ENCODE measurements at regions not wholly inside any gene's neighbourhood (a gene's known extent, or its start where the extent isn't known, plus 50 kb on each side); places are given as distances from the start of the nearest gene placed in this dataset.

DNA sequence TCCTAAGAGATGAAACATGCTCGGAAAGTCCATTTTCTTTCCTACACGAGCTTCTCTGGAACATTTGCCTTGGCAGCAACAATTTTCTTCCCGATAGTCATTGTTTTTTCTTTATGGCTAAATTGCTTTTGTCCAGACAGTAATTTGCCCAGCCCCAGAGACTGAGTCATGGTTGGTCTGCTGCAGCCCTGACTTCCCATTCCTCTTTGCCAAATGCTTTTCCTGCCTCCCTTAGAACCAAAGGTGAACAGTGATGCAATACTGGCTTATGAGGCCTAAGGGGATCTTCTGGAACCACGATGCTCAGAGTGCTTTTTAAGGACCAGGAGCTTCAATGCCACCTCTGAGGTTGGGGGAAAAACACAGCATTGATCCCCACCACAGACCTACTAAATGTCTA is 1599.6 kb upstream of the TMEM132C start:
- DNase-seq: no peak

DNA sequence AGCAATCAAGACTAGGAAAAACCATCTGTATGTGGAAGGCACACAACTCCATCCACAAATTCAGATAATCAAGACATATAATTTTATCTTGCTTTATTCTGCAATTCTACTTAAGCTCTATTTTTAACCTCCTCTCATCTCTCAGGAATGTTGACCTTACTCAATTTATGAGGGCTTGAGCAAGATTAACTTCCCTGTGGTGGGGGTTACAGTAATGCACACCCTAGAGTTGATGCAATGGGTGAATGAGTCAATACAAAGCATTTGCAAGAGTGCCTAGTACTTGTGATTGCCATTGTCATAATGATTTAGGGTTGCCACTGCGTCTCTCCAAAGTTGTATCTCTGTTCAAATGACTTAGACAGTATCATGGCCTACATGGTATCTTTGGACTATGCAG is 1598.4 kb upstream of the TMEM132C start:
- no peak for DNase-seq

DNA sequence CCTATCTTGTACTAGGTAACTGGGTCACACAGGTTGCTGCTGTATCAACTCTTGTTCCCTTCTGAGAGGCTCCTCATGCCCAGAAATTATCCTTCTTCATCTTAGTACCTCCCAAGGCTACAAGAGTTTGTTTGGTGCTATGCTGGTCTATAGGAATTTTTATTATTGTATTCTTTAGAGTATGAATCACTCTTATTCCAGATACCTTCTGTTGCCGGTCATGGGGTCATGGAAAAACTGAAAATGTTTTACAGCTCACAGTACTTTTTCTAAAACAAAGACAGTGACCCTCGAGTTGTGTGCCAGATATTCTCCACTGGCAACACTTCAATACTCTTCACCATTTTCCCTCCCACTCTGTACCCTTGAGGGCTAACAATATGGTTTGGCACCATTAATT is 1598.0 kb upstream of the TMEM132C start:
- no peak for DNase-seq

DNA sequence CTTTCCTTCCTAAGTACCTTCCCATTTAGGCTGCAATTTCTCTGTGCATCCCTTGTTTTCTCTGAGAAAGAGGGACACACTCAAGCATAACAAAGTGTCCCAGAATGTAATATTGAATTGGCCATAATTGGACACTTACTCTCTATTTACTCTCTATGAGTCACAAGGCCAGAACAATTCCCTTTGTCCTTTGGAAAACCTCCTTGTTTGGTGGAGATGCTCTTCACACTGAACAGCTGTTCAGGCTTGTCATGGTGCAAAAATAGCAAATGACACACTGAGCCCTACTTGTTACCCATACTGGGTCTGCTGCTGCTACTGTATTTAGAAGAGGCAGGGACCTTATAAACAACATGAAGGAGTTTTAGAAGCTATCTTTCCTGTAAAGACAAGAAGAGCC is 1590.5 kb upstream of the TMEM132C start:
- DNase-seq: no peak

DNA sequence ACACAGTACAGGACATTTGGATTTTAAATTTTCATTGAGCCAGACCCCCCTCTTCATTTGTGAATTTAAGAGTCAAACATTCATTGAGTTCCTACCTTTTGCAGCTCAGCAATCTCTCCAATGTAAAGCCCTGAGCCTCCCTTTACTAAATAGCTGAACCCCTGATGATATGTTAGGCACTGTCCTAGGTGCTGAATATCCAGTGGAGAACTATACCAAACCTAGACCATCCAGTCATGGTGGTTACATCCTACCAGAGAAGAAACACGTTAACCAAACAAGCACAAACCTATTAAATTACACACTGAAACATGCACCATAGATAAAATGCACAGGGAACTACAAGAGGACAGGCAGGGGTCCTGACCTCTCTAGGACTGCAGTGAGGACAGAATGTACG is 1585.3 kb upstream of the TMEM132C start:
- DNase-seq: no peak

DNA sequence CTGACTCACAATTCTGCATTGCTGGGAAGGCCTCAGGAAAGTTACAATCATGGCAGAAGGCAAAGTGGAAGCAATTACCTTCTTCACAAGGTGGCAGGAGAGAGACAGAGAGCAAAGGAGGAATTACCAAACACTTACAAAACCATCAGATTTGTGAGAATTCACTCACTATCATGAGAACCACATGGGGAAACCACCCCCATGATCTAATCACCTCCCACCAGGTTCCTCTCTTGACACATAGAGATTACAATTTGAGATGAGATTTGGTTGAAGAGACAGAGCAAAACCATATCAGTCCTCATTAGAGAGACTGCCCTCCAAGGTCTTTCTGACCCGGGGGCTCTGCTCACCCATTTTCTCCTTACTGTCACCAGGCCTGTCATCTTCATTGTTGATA is 1582.3 kb upstream of the TMEM132C start:
- no peak for DNase-seq

DNA sequence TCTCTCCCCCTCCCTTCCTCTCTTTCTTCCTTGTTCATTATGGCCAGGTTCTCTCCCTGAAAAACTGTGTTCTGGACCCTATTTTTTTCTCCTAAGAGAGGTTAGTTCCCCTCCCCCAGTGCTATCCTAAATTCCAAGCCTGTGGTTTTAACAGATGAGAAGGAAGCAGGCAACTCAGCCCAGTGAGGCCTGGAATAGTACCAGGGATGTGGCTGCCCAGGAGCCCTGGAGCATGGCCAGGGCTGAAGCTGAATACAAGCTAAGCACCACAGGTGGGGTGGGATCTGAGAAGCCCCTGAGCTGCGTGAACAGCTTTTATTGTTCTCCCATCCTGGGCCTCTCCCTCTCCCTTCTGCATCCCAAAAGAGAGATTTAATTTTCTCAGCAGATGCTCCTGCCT is 1581.3 kb upstream of the TMEM132C start:
- DNase-seq: no peak

DNA sequence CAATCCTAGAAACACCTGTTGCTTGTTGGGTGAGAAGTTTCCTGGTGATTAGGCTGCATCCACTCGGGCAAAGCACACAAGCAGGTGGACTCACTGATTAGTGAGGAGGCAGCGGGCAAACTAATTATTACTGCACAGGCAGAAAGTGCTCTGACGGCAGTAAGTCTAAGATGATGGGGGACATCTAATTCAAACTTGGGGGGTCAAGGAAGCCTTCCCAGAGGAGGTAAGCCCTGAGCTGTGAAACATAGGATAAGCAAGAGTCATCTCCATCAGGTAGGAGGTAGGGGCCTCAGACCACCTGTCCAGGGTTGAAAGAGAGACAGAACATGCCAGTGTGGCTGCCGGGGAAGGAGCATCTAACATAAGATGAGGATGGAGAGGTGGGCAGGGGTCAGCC is 1578.4 kb upstream of the TMEM132C start:
- no peak for DNase-seq

DNA sequence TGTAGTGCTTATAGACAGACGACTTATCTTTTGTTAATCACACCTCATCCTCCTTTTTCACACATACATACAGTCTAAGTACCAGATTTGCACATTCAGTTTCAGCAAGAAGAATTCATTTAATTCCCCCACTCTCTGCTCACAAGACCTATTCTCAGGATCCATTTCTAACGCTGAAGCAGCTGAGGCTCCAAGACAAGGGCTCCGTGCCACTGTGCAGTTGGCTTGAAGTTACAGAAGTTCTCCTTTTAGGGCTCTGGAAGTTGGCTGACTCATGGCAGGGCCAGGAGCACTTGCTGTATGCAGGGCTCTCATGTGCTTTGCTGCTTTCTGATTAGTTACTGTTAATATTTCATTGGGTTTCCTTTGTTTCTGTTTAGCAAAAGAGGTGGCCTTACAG is 1566.9 kb upstream of the TMEM132C start:
- no peak for DNase-seq

DNA sequence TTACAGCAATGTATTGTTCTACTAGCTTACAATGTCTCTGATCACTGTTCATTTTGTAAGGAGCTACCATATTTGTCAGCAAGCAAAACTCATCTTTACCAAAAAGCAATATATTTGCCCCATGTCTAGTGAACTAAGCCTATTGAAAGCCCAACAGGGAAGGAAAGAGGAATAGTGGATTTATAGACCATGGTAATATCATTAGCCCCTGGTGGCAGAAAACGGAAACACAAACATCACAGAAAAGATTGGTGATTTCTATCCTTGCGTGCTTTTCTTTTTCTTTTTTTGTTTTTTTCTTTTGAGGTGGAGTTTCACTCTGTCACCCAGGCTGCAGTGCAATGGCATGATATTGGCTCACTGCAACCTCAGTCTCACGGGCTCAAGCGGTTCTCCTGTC is 1562.4 kb upstream of the TMEM132C start:
- DNase-seq: no peak

DNA sequence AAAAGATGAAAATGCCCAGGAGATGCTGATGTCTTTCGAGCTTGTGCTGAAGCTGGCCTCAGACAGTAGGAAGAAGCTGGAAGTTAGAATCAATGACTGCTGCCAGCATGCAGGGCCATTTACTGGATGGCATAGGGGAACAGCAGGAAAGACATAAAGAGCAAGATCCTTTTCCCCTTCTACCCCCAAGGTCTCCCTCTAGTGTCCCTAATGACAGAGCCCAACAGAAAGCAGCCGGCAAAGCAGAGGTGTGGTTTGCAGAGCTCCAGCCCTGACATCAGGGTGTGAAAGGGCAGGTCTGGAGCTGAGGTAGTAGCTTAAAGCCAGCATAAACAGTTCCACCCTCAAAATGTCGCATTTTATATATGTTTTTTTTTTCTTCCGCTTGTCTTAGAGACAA is 1560.7 kb upstream of the TMEM132C start:
- no peak for DNase-seq

DNA sequence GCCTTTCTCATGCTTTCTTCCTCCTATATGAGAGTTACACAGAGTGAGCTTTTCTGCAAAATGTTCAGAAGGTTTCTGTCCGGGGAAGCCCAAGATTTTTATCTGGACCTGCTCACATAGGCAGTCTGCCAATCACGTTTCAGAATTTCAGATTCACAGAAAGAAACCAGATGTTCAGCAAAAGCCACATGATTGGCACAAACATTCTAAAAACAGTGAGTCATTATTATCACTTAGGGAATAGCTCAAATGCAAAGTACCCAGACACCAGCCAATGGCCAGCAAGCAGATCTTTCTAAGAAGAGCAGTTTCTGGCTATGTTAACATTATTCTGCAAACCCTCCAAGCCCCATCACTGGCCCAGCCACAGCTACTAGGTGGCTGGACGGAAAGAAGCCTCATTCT is 1558.5 kb upstream of the TMEM132C start:
- DNase-seq: peak; percentile 12 to 18

DNA sequence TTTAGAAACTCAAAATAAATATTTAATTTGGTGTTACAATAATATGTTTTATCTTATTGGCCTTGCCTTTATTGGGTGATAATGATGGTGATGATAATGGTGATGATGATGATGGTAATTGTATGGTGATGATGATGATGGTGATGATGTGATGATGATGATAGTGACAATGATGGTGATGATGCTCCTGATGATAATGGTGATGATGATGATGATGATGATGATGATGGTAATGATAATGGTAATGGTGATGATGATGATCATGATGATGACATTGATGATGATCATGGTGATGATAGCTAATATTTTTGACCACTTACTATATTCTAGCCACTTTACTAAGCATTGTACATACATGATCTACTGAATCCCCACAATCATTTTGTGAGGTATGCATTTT is 1548.6 kb upstream of the TMEM132C start:
- DNase-seq: no peak

DNA sequence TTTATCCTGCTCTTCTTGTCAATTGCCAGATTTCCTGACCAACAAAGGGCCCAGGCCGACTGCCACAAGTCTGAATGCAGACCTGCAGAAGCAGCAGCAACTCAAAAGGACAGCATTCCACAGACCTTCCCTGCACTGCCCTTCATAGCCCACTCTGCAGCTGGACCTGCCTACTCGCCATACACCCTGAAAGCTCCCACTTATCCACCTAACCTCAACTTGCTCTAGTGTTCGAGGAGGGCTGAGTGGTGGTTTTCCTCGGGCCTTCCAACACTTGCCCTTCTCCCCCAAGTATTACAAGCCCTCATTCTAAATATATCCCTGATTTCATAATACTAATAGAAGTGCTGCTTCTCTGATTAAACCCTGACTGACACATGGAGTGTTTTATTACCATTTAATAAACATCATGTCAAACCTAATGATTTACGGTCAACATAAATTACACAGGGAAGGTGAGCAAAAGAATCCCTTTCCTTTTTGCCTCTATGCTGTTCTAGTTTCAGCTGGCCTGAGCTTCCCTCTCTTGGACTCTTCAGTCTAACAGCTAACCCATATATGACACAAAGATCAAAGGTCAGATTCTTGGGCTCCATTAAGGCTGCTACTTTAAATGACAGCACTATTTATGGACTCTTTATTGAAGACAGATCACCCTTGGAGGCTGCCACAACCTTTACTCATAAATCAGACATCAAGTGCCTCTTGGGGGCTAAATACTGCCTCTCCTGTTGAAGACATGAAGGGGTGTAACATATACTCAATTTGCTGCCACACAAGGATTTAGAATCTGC is 1546.9 kb upstream of the TMEM132C start:
- DNase-seq: no peak

DNA sequence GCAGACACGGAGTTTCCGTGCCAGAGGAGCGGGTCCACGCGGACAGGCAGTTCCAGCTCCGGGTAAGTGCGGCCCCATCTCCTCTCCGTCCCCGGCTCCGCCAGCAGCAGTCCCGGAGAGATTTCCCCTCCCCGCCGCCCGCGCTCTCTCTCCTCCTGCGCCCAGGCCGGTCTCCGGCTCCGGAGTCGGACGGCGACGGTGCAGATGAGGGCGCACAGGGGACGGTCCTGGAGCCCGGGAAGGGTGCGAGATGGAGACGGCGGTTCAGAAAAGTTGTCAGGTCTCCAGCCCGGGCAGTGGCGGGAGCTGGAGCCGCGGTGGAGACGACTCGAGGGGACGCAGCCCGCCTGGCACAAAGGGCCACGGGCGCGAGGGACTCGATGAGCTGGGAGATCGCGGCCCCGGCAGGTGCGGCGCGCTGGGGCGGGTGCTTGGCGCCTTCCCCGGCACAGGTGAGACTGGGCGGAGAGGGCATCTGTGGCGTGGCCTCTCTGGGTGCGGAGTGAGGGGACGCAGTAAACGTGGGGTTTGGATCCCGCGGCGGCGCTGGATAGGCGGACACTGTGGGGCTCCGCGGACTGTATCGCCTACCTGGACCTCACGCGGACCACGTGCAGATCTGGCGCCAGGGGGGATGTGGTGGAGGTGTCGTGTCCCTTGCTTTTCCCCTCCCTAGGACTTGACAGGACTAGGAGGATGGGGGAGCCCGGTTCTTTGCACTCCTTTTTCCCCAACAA is 1540.3 kb upstream of the TMEM132C start:
- DNase-seq: peak in 1 of 2 donors; percentile 1

DNA sequence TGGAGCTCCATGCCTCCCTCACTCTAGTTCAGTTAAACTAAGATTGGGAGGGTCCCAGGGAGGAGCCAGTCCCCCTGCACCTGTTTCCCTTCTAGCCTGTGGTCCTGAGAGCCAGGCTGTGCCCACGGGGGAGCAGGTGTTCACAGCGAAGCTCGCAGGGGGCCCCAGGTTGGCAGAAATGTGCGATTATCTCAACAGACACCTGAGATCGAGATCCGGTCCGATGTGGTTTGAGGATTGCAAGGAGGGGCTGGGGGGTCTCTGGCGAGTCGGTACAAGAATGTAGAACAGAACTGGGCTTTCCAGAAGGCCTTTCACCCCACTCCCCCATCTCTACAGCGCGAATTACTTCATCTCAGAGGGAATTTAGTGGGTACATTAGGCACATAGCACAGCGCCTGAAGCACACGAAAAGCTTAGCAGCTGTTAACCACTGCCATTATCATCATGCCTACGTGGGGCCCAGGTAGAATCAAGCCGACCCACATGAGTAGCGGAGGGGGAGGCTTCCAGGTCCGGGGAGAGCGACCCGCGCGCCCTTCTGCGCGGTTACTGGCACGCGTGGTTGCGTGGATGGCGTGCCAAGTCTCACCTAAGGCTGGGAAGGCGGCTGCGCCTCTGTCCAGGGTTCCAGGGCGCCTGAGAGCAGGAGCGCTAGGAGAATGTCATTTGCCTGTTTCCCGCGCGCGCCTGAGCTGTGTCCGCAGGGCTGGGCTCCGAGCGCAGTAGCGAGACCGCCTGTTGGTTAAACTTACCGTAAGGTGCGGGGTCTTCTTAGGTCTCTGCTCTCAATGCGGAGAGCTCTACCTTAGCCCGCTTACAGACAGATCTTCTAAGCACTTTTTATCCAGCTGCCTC is 1539.5 kb upstream of the TMEM132C start:
- no peak for DNase-seq

DNA sequence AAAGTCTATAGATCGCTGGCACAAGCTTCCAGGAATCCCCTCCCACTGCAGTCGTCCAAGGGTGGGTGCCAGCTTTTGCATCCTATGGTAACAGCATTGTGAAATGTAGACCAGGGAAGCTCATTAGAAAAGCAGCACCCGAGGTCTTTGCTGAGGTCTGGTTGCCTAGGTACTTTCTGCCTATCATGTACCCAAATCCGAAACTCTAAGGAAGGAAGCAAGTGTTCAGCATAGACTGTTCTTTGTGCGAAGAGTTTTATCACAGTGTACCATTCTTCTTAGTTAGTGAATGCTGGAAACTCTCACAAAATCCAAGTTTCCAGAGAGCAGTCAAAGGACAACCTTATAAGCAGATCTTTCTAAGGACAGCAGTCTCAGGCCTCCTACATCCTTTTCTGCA is 1532.7 kb upstream of the TMEM132C start:
- DNase-seq: no peak

DNA sequence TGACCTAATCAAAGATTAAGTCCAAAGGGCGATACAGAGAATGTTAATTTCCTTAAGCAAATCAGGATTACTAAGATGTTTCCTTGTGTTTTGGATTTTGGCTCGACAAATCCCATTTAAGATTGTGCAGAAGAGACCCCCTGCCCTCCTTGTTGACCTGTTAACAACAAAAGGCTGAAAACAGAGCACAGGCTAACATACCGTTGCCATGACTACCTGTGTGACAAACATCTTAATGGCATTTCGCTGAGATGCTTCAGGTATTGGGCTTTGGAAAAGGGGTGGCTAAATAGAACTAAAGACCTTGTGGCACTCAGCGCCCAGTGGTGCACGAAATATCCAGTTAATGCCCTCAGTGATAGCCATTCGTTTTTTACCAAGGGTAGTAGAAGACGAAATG is 1532.3 kb upstream of the TMEM132C start:
- DNase-seq: no peak

DNA sequence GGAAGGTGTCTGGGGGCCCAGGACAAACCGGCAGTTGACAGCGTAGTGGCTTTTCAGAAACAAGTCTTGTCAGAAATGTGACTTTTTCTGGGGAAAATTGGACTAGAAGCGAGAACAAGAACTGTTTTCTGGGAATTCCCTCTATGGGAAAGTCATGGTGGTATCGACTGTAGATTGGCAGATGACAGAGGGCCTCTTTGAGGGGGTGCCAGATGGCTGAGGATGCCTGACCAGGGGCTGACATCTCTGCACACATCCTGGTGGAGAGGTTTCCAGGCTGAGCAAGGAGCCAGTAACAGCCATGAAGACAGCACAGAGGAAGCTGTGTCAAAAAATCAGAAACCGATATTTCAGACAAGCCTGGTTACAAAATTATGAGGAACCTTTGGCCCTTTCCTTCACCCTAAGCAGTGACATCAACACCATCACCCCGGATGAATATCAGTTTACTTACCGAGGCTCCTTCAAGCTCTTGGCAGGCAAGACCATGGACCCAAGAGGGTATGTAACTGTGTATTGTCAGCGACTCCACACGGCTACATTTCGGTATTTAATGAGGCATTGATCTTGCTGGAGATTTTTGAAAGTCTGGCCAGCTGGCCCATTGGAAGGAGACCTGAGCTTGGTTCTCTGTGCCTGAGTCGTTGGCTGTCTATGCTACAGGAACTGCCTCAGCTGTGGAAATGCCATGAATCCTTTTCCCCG is 1525.3 kb upstream of the TMEM132C start:
- no peak for DNase-seq

DNA sequence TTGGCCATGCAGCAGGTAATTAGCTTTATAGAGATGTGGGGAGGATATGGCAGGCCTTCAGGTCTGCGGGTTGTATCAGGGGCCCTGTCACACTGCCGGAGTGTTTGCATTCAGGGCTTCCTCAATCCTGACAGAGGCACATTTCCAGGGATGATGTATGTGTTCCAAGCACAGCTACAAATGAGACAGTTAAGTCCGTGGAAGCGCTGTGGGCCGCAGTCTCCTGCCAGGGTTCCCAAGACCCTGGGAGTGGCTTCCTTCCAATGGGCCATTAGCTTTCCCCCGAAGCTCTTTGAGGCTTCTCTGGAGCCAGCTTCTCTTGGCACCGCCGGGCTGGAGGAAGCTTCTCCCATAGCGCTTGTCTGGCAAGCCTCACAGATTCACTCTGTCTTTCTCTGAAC is 1524.7 kb upstream of the TMEM132C start:
- DNase-seq: no peak

DNA sequence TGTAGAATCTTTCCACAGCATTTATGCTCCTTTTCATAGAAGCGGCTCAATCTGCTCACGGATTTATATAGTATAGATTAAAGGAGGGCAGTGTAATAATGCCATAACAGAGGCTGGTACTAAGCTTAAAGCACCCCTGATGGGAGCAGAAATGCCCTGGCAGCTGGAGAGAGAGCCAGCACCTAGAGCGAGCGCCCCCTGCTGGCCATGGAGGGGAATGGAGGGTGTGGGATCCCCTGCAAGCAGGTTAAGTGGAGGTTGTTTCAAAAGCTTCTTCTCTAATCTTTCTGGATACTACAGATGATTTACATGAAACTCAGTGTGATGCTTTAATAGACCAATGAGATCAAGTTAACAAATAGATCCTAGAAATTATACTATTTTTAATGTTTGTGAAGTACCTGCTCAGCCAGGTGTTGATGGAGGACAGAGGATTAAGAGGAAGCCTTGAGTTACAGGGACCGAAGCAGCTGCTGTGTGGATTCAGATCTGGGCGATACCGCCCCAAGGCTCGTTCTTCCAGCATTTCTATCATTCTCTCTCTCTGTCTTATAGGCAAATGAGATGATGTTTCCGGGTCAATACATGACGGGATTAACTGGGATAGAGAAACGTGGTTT is 1519.3 kb upstream of the TMEM132C start:
- peak; percentile 61 to 72 for DNase-seq

DNA sequence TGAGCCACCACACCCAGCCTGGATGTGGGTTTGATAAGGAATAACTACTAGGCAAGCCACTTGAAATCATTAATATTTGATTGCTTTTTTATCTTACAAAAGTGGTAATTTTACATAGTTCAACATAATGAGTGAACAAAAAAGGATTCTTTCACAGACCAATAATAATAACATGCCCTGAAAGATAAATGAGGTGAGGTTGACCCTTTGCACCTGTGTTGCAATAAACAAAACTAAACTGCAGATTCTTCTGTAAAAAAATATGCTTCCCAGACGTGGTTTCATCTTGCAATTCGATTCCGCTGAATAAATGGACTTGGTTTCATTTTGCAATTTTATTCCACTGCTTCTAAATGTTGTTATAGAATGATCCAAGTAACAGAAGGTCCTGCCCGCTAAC is 1514.9 kb upstream of the TMEM132C start:
- no peak for DNase-seq

DNA sequence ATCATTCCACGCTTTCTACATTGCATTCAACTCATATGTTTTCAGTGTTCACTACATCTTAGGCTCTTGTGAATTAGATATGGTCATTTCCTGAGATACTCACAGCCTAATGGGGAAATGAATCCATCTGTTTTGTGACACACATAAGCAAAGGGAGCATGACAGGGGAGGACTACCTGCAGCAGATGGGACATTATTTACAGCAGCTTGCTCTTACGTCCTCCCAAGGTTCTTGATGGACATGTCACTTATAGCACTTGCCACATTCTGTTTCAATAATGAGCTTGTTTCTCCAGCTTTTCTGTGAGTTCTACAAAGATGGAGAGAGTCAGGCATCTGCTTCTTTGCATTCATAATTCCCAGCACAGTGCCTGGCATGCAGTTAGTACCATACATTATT is 1509.6 kb upstream of the TMEM132C start:
- no peak for DNase-seq

Measured in stimulated activated CD4-positive, alpha-beta T cell treated with anti-CD3 and anti-CD28 coated beads, Interleukin-2, amount 100 ng/mL, for 24 hours (primary cell).